ENCODE measurements at regions not wholly inside any gene's neighbourhood (a gene's known extent, or its start where the extent isn't known, plus 50 kb on each side); places are given as distances from the start of the nearest gene placed in this dataset.

- no peak for FAIRE-seq
- Histone ChIP-seq H3K9me3 (ENCODE audit: control insufficient read depth in 2 of 3, insufficient read depth in 1 of 3, low read length in 3 of 3) (no peaks in the 10 kb centered on the region), H3K9ac (ENCODE audit: low read length in 3 of 3) (no peak overlapping the region), H3K4me3 (ENCODE audit: low read length in 3 of 3) (no peak overlapping the region), H3K27me3 (ENCODE audit: control insufficient read depth, insufficient read depth, low read length) (no peaks in the 10 kb centered on the region), H3K27ac (ENCODE audit: low read depth in 2 of 2, low read length in 2 of 2) (no peak overlapping the region), H3K36me3 (ENCODE audit: control insufficient read depth in 2 of 3, insufficient read depth in 3 of 3, low read length in 3 of 3) (no peaks in the 10 kb centered on the region), H3K4me1 (ENCODE audit: control insufficient read depth in 2 of 3, insufficient read depth in 2 of 3, low read depth in 1 of 3, low read length in 3 of 3) (peaks cover 0 to 9% (median 3%) of the 10 kb centered on the region in 3 donors)
- intact Hi-C loops (cut with DNase I): no loop called here
- TF ChIP-seq CTCF (IDR thresholded peaks at IDR 0.05; ENCODE audit: borderline replicate concordance, extremely low read depth, insufficient read depth): no peak
- no peak for DNase-seq
Measured at GRCh38 chr4:184312126-184312525, 94.5 kb upstream of the ENPP6 start.

- intact Hi-C loops (cut with DNase I): no loop called here
- DNase-seq: peak in 2 of 5 donors; percentile 57 to 68
- no peak for FAIRE-seq
- no peaks in the 10 kb centered on the region for H3K9me3 ChIP-seq (ENCODE audit: control insufficient read depth in 2 of 3, insufficient read depth in 1 of 3, low read length in 3 of 3)
- peak overlapping the region; percentile 41 to 73 for H3K27ac ChIP-seq (ENCODE audit: low read depth in 2 of 2, low read length in 2 of 2)
- H3K9ac ChIP-seq (ENCODE audit: low read length in 3 of 3): no peak overlapping the region
- no peaks in the 10 kb centered on the region for H3K27me3 ChIP-seq (ENCODE audit: control insufficient read depth, insufficient read depth, low read length)
- TF ChIP-seq CTCF (IDR thresholded peaks at IDR 0.05; ENCODE audit: borderline replicate concordance, extremely low read depth, insufficient read depth): no peak
- no peaks in the 10 kb centered on the region for H3K36me3 ChIP-seq (ENCODE audit: control insufficient read depth in 2 of 3, insufficient read depth in 3 of 3, low read length in 3 of 3)
- H3K4me3 ChIP-seq (ENCODE audit: low read length in 3 of 3): no peak overlapping the region
- peaks cover 0 to 9% (median 3%) of the 10 kb centered on the region in 3 donors for H3K4me1 ChIP-seq (ENCODE audit: control insufficient read depth in 2 of 3, insufficient read depth in 2 of 3, low read depth in 1 of 3, low read length in 3 of 3)
Measured at GRCh38 chr4:184310881-184311709, 93.4 kb upstream of the ENPP6 start.

- Histone ChIP-seq H3K36me3 (ENCODE audit: control insufficient read depth in 2 of 3, insufficient read depth in 3 of 3, low read length in 3 of 3) (no peaks in the 10 kb centered on the region), H3K4me3 (ENCODE audit: low read length in 3 of 3) (no peak overlapping the region), H3K9me3 (ENCODE audit: control insufficient read depth in 2 of 3, insufficient read depth in 1 of 3, low read length in 3 of 3) (no peaks in the 10 kb centered on the region), H3K9ac (ENCODE audit: low read length in 3 of 3) (no peak overlapping the region), H3K27ac (ENCODE audit: low read depth in 2 of 2, low read length in 2 of 2) (no peak overlapping the region), H3K4me1 (ENCODE audit: control insufficient read depth in 2 of 3, insufficient read depth in 2 of 3, low read depth in 1 of 3, low read length in 3 of 3) (peaks cover 0 to 9% (median 3%) of the 10 kb centered on the region in 3 donors), H3K27me3 (ENCODE audit: control insufficient read depth, insufficient read depth, low read length) (no peaks in the 10 kb centered on the region)
- DNase-seq: peak in 1 of 5 donors; percentile 70
- intact Hi-C loops (cut with DNase I): no loop called here
- no peak for FAIRE-seq
- peak; percentile 10 for TF ChIP-seq CTCF (IDR thresholded peaks at IDR 0.05; ENCODE audit: borderline replicate concordance, extremely low read depth, insufficient read depth)
Measured at GRCh38 chr4:184310171-184310567, 92.5 kb upstream of the ENPP6 start.

Measured in kidney (tissue), 13 donors.